GM18907 (cell line): ENCODE measurements at regions not wholly inside any gene's neighbourhood (a gene's known extent, or its start where the extent isn't known, plus 50 kb on each side); places are given as distances from the start of the nearest gene placed in this dataset.

Experiments
- ATAC-seq: cut with Tn5 transposase; IDR thresholded peaks from one replicate; pipeline ENCODE4 v1.9.1; 2021; ENCODE audit warnings: mild to moderate bottlenecking, moderate library complexity; ENCODE audit not compliant: unreplicated experiment

DNA sequence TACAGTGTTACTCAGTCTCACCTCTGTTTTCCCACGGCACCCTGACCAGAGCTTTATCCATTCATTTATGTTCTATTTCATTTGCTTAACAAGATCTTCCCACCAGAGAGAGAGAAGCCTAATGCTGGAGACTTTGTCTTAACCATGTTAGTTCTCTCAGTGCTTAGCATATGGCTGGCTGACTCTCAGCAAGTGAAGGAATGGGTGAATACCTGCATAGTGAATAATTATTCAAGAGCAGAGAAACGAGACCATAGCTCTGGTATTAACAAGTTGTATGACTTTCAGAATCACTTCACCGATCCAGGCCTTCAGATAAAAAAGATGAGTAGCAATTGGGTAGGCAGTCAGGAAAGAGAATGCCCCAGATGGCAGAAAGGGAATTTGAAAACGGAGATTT lies 686.3 kb downstream of the LIG4 start:
- ATAC-seq = no peak

- ATAC-seq = no peak
Observed at GRCh38 chr13:107518780-107519179, 696.6 kb downstream of the LIG4 start.

DNA sequence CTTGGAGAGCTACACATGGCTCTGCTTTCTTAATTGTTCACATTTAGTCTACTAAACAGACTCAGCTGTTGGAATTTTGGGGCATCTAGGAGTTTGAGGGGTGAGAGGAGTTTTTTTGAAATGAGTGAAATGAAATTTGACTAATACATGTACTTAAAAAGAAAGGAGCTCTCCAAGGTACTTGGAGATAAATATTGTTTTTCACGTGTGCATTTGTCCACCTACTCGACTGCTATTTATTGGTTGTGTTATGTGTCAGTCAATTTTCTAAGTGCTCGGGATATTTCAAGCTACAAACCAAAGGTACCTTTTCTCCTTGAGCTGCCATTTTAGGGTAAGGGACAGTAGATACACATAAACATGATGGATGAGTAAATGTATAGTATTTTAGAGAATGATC lies 697.0 kb downstream of the LIG4 start:
- ATAC-seq = no peak

DNA sequence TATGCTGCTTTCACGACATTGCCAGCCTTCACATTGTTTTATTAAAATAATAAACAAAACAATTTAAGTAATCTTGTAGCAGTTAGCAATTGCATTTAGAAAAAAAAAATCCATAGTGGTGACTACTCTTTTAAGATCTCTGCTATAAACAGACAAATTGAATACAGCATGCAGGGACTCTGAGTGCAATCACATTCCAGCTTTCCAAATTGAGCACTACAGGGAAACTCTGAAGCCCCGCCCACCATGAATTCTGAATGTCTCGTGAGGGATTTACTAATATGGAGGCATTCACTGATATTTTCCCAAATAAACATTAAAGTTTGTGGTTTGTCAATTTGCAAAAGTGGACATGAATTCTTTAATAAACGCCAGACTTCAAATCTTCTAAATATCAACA lies 698.8 kb downstream of the LIG4 start:
- no peak for ATAC-seq

- no peak for ATAC-seq
Observed at GRCh38 chr13:107512551-107512950, 702.8 kb downstream of the LIG4 start.

- no peak for ATAC-seq
Observed at GRCh38 chr13:107497661-107498060, 717.7 kb downstream of the LIG4 start.

GRCh38 chr13:107493266-107493665 lies 722.1 kb downstream of the LIG4 start:
- ATAC-seq = no peak

DNA sequence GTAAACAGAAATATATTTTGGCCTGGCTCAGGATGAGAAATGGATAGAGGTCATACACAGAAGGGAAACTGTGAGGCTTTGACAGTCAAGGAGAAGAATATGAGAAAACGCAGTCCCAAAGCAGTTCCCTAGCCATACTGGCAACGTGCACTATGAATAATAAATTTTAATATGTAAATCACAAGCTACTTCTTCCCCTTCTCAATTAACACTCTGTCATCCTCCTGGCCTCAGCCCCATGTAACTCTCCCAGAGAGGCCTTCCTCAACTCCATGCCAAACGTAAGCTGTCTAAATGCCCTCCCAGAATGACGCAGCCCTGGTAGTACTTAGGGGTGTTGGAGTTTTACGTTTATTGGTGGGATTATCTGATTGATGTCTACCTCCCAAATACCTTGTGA lies 732.6 kb downstream of the LIG4 start:
- ATAC-seq = no peak

- ATAC-seq = no peak
Observed at GRCh38 chr13:107480130-107480529, 735.2 kb downstream of the LIG4 start.

DNA sequence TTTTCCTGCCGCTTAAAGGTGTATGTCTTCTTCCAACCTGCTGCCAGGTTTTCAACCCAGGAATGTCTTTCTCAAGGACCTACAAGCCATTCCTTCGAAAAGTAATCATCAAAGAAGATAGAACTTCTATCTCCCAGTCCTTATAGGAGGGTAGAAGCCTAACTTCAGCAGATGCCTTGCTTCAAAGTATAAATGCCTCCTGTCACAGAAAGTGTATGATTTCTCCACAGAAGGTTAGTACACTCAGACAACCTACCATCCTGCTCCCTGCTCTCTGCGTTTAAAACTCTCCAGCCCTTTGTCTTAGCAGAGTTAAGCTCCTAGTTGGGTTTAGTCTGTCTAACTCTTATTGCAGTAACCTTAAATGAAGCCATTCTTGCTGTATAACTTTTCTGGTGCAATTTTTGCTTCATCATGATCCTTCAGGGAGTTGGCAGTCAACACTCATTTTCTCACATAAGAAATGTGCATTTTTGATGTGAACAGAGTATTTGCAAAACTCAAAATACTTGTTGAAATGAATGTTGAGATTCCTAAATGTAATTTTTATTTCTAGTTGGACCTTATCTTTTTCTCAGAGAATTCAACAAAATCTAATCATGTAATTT lies 737.5 kb downstream of the LIG4 start:
- ATAC-seq = no peak

DNA sequence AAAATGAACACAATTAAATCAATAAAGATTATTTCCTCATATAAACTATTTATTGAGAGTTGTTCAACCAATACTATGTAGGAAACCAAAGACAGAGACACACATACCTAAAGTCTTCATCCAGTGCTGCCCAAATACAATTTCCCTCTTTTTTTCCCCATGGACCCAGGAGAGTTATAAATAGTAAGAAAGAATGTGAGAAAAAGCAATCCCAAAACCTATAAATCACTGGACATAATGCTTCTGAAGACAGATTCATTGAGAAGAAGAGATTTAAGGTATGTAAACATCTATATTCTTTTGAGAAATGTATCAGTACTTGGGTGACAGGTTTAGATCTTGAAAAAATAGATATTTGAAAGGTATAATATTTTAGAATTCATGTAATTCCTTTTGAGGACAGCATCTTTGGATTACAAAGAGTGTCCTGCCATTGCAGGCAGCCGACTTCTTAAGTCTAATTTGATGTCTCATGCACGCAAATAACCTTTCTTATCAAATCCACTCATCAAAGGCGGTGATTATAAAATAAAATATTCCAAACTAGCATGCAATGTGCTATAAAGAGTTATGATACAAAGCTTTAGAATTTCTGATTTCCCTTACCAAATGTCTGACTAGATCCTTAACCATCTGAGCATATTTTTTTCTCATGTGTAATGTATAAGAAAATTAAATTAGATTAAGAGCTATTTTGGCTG lies 739.4 kb downstream of the LIG4 start:
- no peak for ATAC-seq

DNA sequence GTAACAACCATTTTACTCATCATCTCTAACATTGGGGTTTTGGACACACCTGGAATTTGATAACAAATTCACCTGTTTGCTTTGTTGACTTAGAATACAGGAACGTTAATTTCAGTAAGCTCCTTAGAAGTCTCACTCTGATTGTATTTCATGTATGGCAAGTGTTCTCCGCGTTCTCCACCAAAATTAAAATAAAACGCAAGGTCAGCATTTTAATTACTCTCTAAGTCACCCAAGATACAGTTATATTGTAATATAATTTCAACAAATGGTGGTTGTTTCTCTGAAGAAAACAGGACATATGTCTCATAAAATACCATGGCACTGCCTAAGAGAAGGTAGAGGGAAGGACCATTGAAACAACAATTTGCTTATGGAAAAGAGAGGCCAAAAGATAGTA lies 742.1 kb downstream of the LIG4 start:
- no peak for ATAC-seq

GRCh38 chr13:107466326-107467099 lies 748.8 kb downstream of the LIG4 start:
- no peak for ATAC-seq

- ATAC-seq = no peak
Observed at GRCh38 chr13:107462501-107462900, 752.8 kb downstream of the LIG4 start.

DNA sequence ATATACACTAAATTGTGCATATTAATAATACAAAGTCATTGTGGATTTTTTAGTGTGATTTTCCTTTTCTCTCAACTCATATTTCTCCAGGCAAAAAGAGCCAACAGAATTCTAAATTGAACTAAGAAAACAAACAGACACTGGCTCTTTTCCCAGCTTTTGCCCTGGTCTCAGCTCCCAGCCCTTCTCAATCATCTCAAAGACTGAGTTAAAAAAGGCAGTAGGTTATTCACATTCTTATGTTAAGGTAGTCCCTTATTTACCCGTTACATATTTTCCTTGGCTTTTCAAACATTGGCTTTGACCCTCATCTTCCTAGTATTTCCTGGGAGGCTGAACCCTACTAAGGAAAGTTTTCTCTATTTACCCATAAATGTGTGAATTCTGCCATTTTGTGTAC lies 753.6 kb downstream of the LIG4 start:
- no peak for ATAC-seq

DNA sequence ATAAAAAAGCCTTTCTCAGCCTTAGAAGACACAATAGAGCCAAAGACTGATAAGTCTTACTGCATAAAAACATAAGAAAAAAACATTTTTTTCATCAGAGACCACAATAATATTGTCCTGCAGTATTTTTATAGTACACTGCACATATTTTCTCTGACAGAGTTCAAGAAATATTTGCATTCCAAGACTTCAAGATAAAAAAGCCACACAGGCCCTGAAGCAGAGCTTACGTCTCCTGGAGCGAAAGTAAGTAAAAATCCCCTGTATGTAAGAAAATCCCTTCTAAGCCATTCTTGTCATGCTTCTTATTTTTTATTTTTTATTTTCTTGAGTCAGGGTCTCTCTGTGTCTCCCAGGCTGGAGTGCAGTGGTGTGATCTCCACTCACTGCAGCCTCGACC lies 755.9 kb downstream of the LIG4 start:
- ATAC-seq = no peak

GRCh38 chr13:107458269-107458668 lies 757.1 kb downstream of the LIG4 start:
- ATAC-seq = no peak

- no peak for ATAC-seq
Observed at GRCh38 chr13:107457686-107458085, 757.6 kb downstream of the LIG4 start.

GRCh38 chr13:107456431-107456830 lies 758.9 kb downstream of the LIG4 start:
- no peak for ATAC-seq

GRCh38 chr13:107452833-107453232 lies 762.5 kb downstream of the LIG4 start:
- no peak for ATAC-seq

DNA sequence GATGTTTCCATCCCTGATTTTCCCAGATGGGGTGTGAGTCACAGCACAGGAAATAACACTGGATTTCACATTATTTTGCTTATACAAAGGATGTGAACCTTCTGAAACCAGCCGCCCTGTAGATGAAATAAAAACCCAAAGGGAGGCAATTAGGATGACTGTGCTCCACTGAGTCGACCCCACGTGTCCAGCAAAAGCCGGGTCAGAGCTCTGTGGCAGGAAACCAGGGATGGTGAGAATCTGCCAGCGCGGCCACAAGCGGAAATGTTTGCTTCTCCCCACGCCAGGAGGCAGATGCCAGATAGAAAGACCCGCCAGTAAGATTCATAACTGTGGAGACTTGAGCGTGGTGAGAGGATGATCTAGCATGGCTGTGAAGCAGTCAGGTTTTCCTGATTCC lies 764.4 kb downstream of the LIG4 start:
- no peak for ATAC-seq

- ATAC-seq = no peak
Observed at GRCh38 chr13:107450431-107450830, 764.9 kb downstream of the LIG4 start.
